GM23338 (cell line): ENCODE measurements at regions not wholly inside any gene's neighbourhood (a gene's known extent, or its start where the extent isn't known, plus 50 kb on each side); places are given as distances from the start of the nearest gene placed in this dataset.

Experiments
- ATAC-seq: fragments of 200-7000 bp; cut with Tn5 transposase; 3 replicates; pipeline ENCODE4 v1.9.1; 2020
- DNase-seq: peaks from one replicate; pipeline ENCODE4 v3.0.0-alpha.2; 2015; ENCODE audit warnings: low spot score
- H2AFZ ChIP-seq: fragments of 200-600 bp; sonication (generic); 2 replicates; pipeline ENCODE4 v1.8.0; 2016; ENCODE audit warnings: antibody characterized with exemption, mild to moderate bottlenecking, moderate library complexity
- H3F3A ChIP-seq: fragments of 200-600 bp; sonication (generic); replicated peaks from 2 replicates; pipeline ENCODE4 v1.8.0; 2017; ENCODE audit warnings: antibody characterized with exemption, mixed run types, low read depth
- H3K27ac ChIP-seq: fragments of 200-600 bp; sonication (generic); 2 replicates; pipeline ENCODE4 v1.6.1; 2016; ENCODE audit warnings: low read depth
- H3K27me3 ChIP-seq: fragments of 200-600 bp; sonication (generic); 2 replicates; pipeline ENCODE4 v1.8.0; 2016; ENCODE audit warnings: mild to moderate bottlenecking, mixed run types, moderate library complexity; ENCODE audit not compliant: insufficient read depth
- H3K36me3 ChIP-seq: fragments of 200-600 bp; sonication (generic); 2 replicates; pipeline ENCODE4 v1.8.0; 2016; ENCODE audit warnings: mild to moderate bottlenecking; ENCODE audit not compliant: insufficient read depth
- H3K4me1 ChIP-seq: fragments of 200-600 bp; sonication (generic); 2 replicates; pipeline ENCODE4 v1.8.0; 2016; ENCODE audit warnings: mild to moderate bottlenecking, moderate library complexity; ENCODE audit not compliant: insufficient read depth
- H3K4me2 ChIP-seq: fragments of 200-600 bp; sonication (generic); 2 replicates; pipeline ENCODE4 v1.7.1; 2017; ENCODE audit warnings: mixed run types
- H3K4me3 ChIP-seq: fragments of 200-600 bp; sonication (generic); 2 replicates; pipeline ENCODE4 v1.6.1; 2016; ENCODE audit warnings: mixed run types
- H3K79me2 ChIP-seq: fragments of 200-600 bp; sonication (generic); replicated peaks from 2 replicates; pipeline ENCODE4 v1.8.0; 2017; ENCODE audit warnings: mild to moderate bottlenecking; ENCODE audit not compliant: insufficient read depth
- H3K9me2 ChIP-seq: fragments of 200-600 bp; sonication (generic); 2 replicates; pipeline ENCODE4 v1.8.0; 2017; ENCODE audit not compliant: insufficient read depth
- H4K20me1 ChIP-seq: fragments of 200-600 bp; sonication (generic); replicated peaks from 2 replicates; pipeline ENCODE4 v1.8.0; 2017; ENCODE audit warnings: mild to moderate bottlenecking; ENCODE audit not compliant: insufficient read depth
- H3K27ac Mint-ChIP-seq: 2 replicates; pipeline ENCODE4 v1.8.0; 2020; ENCODE audit warnings: inconsistent platforms, mild to moderate bottlenecking, moderate library complexity, mixed read lengths
- H3K27me3 Mint-ChIP-seq: 3 replicates; pipeline ENCODE4 v1.8.0; 2022; ENCODE audit warnings: low read depth, mild to moderate bottlenecking, moderate library complexity, mixed read lengths, inconsistent platforms; ENCODE audit not compliant: insufficient read depth, poor library complexity
- H3K36me3 Mint-ChIP-seq: 3 replicates; pipeline ENCODE4 v1.8.0; 2021; ENCODE audit warnings: low read depth, mild to moderate bottlenecking, inconsistent platforms, moderate library complexity, mixed read lengths
- H3K4me1 Mint-ChIP-seq: 3 replicates; pipeline ENCODE4 v1.8.0; 2020; ENCODE audit warnings: mild to moderate bottlenecking, inconsistent platforms, mixed read lengths
- H3K4me3 Mint-ChIP-seq: 3 replicates; pipeline ENCODE4 v1.8.0; 2021; ENCODE audit warnings: moderate library complexity, mild to moderate bottlenecking, inconsistent platforms, mixed read lengths
- H3K9me3 Mint-ChIP-seq: 3 replicates; pipeline ENCODE4 v1.8.0; 2020; ENCODE audit warnings: moderate library complexity, mild to moderate bottlenecking, inconsistent platforms, mixed read lengths
- EZH2 ChIP-seq: fragments of 200-600 bp; sonication (generic); IDR thresholded peaks from one replicate; pipeline ENCODE4 v1.8.0; 2017; ENCODE audit warnings: antibody characterized with exemption, mild to moderate bottlenecking, low read depth; ENCODE audit not compliant: unreplicated experiment
- EZH2phosphoT487 ChIP-seq: fragments of 200-600 bp; sonication (generic); IDR thresholded peaks from one replicate; pipeline ENCODE4 v1.8.1; 2018; ENCODE audit warnings: antibody characterized with exemption; ENCODE audit not compliant: unreplicated experiment
- JUNB ChIP-seq: IDR thresholded peaks from one replicate; pipeline ENCODE4 v1.6.1; 2016; ENCODE audit warnings: antibody characterized with exemption; ENCODE audit not compliant: unreplicated experiment
- ZNF114 ChIP-seq: fragments of 250-450 bp; sonication (Bioruptor Pico); IDR thresholded peaks from 2 replicates; pipeline ENCODE4 v1.5.0; 2020; ENCODE audit warnings: mild to moderate bottlenecking, moderate library complexity
- ZNF331 ChIP-seq: fragments of 250-450 bp; sonication (Bioruptor Pico); IDR thresholded peaks from 2 replicates; pipeline ENCODE4 v1.5.0; 2020; ENCODE audit warnings: low read depth, mild to moderate bottlenecking, moderate library complexity
- TF ChIP-seq, protein P1 (sequence below): IDR thresholded peaks from one replicate; pipeline ENCODE4 v1.6.1; 2018; ENCODE audit warnings: antibody characterized with exemption; ENCODE audit not compliant: unreplicated experiment
- TF ChIP-seq, protein P2 (sequence below), 2 experiments: fragments of 200-600 bp in 1 of 2; sonication (generic) in 1 of 2; conservative IDR thresholded peaks; 2 replicates each; pipeline versions ENCODE4 v1.5.1 to v1.6.1; 2016 to 2017; ENCODE audit warnings: antibody characterized with exemption in 2 of 2, low read depth in 2 of 2, mild to moderate bottlenecking in 2 of 2, moderate library complexity in 1 of 2
- TF ChIP-seq, protein P3 (sequence below): IDR thresholded peaks from 2 replicates; pipeline ENCODE4 v1.6.1; 2016; ENCODE audit warnings: antibody characterized with exemption

DNA sequence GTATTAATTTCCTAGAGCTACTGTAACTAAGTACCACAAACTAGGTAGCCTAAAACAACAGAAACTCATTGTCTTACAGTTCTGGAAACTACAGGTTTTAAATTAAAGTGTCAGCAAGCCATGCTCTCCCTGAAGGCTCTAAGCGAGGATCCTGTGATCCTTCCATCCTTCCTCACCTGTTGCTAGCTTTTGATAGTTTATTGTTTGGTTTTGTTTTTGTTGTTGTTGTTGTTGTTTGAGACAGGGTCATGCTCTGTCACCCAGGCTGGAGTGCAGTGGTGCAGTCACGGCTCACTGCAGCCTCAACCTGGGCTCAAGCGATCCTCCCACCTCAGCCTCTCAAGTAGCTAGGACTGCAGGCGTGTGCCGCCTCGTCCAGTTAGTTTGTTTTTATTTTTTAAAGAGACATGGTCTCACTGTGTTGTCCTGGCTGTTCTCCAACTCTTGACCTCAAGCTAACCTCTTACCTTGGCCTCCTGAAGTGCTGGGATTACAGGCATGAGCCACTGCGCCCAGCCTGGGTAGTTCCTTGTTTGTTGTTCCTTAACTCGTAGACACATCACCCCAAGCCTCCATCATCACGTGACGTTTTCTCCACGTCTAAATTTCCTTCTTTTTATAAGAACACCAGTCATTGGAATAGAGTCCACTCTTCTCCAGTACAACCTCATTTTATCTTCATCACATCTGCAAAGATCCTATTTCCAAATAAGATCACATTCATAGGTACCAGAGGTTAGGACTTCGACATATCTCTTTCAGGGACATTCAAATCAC is 109.1 kb downstream of the AKR1D1 start:
- Histone ChIP-seq H3K79me2 (no peaks in the 10 kb centered on the region), H3F3A (no peaks in the 10 kb centered on the region), H3K9me2 (no peaks in the 10 kb centered on the region), H2AFZ (peak overlapping the region; percentile 34; the same call in 1 of the 2 replicates), H3K4me2 (no peak overlapping the region), H3K27ac (no peak overlapping the region), H3K4me1 (peaks cover 10% of the 10 kb centered on the region), H3K27me3 (no peaks in the 10 kb centered on the region), H3K36me3 (peaks cover 17% of the 10 kb centered on the region), H3K4me3 (no peak overlapping the region), H4K20me1 (no peaks in the 10 kb centered on the region)
- TF ChIP-seq, protein P1, sequence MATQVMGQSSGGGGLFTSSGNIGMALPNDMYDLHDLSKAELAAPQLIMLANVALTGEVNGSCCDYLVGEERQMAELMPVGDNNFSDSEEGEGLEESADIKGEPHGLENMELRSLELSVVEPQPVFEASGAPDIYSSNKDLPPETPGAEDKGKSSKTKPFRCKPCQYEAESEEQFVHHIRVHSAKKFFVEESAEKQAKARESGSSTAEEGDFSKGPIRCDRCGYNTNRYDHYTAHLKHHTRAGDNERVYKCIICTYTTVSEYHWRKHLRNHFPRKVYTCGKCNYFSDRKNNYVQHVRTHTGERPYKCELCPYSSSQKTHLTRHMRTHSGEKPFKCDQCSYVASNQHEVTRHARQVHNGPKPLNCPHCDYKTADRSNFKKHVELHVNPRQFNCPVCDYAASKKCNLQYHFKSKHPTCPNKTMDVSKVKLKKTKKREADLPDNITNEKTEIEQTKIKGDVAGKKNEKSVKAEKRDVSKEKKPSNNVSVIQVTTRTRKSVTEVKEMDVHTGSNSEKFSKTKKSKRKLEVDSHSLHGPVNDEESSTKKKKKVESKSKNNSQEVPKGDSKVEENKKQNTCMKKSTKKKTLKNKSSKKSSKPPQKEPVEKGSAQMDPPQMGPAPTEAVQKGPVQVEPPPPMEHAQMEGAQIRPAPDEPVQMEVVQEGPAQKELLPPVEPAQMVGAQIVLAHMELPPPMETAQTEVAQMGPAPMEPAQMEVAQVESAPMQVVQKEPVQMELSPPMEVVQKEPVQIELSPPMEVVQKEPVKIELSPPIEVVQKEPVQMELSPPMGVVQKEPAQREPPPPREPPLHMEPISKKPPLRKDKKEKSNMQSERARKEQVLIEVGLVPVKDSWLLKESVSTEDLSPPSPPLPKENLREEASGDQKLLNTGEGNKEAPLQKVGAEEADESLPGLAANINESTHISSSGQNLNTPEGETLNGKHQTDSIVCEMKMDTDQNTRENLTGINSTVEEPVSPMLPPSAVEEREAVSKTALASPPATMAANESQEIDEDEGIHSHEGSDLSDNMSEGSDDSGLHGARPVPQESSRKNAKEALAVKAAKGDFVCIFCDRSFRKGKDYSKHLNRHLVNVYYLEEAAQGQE, result no peak
- TF ChIP-seq, protein P2, sequence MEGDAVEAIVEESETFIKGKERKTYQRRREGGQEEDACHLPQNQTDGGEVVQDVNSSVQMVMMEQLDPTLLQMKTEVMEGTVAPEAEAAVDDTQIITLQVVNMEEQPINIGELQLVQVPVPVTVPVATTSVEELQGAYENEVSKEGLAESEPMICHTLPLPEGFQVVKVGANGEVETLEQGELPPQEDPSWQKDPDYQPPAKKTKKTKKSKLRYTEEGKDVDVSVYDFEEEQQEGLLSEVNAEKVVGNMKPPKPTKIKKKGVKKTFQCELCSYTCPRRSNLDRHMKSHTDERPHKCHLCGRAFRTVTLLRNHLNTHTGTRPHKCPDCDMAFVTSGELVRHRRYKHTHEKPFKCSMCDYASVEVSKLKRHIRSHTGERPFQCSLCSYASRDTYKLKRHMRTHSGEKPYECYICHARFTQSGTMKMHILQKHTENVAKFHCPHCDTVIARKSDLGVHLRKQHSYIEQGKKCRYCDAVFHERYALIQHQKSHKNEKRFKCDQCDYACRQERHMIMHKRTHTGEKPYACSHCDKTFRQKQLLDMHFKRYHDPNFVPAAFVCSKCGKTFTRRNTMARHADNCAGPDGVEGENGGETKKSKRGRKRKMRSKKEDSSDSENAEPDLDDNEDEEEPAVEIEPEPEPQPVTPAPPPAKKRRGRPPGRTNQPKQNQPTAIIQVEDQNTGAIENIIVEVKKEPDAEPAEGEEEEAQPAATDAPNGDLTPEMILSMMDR (conservative IDR thresholded peaks at IDR 0.05; ENCODE audit: low read depth in 2 of 2), result no peak
- TF ChIP-seq EZH2phosphoT487 (no peak), JUNB (no peak), ZNF331 (CRISPR knock-in tag) (no peak), ZNF114 (no peak), EZH2 (no peak)
- TF ChIP-seq, protein P3, sequence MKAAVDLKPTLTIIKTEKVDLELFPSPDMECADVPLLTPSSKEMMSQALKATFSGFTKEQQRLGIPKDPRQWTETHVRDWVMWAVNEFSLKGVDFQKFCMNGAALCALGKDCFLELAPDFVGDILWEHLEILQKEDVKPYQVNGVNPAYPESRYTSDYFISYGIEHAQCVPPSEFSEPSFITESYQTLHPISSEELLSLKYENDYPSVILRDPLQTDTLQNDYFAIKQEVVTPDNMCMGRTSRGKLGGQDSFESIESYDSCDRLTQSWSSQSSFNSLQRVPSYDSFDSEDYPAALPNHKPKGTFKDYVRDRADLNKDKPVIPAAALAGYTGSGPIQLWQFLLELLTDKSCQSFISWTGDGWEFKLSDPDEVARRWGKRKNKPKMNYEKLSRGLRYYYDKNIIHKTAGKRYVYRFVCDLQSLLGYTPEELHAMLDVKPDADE, result no peak
- ATAC-seq (no peak), DNase-seq (no peak)
- Mint-ChIP-seq H3K4me3 (no peak overlapping the region), H3K4me1 (peaks cover 8% of the 10 kb centered on the region), H3K27me3 (peaks cover 4% of the 10 kb centered on the region), H3K27ac (no peak overlapping the region), H3K36me3 (peaks cover 62% of the 10 kb centered on the region), H3K9me3 (peaks cover 51% of the 10 kb centered on the region)
